ENCODE measurements at regions not wholly inside any gene's neighbourhood (a gene's known extent, or its start where the extent isn't known, plus 50 kb on each side); places are given as distances from the start of the nearest gene placed in this dataset.
"Not testable (repeated sequence)": the region's sequence is repeated elsewhere in the genome, so short reads cannot be mapped to it uniquely, and the experiment has no call there.

DNA sequence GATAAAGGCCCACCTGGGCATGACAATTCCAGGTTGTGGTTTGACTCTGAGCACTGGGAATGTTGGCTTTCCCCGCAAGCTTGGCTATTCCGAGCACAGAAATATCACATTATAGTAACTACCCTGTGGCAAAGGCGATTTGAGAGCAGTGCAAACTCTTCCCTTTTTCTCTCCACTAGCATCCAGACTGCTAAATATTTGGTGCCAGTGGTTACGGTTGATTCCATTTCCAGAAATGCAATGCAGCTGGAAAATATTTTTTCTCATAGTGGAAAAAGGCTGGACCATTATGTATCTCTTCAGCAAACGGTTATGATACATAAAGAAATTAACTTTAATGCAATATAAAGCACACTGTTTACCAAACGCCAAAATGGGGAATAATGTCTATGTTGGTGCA is 158.0 kb downstream of the ENC1 start:
- no peaks in the 10 kb centered on the region for H3K4me1 Mint-ChIP-seq
- H3K4me3 Mint-ChIP-seq: no peak overlapping the region
- no peaks in the 10 kb centered on the region for H3K9me3 Mint-ChIP-seq
- H3K36me3 Mint-ChIP-seq (ENCODE audit: insufficient read depth): peaks cover 2% of the 10 kb centered on the region
- H3K27me3 Mint-ChIP-seq: peaks cover 4% of the 10 kb centered on the region
- DNase-seq (ENCODE audit: low spot score in 2 of 2) (no peak), ATAC-seq (replicated peaks; ENCODE audit: extremely low read depth, poor library complexity, severe bottlenecking) (no peak)
- no peak overlapping the region for H3K27ac Mint-ChIP-seq (ENCODE audit: low read depth)

DNA sequence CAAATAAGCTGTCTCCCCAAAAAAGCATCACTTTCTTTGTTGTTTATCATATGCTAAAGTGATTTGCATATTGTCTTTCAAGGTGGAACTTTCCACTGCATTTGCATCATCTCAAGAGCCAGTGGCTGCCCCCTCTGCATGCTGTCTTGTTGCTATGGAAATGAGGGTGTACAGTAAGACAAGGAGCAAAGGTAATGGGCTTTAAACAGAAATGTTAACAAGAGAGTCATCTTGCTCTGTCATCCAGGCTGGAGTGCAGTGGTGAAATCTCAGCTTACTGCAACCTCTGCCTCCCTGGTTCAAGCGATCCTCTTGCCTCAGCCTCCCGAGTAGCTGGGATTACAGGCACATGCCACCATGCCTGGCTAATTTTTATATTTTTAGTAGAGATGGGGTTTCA is 159.2 kb downstream of the ENC1 start:
- ATAC-seq (replicated peaks; ENCODE audit: extremely low read depth, poor library complexity, severe bottlenecking); H3K4me3 Mint-ChIP-seq; DNase-seq (ENCODE audit: low spot score in 2 of 2); H3K36me3 Mint-ChIP-seq (ENCODE audit: insufficient read depth); H3K9me3 Mint-ChIP-seq; H3K4me1 Mint-ChIP-seq; H3K27ac Mint-ChIP-seq (ENCODE audit: low read depth): not testable (repeated sequence)
- H3K27me3 Mint-ChIP-seq: peaks cover 16% of the 10 kb centered on the region

DNA sequence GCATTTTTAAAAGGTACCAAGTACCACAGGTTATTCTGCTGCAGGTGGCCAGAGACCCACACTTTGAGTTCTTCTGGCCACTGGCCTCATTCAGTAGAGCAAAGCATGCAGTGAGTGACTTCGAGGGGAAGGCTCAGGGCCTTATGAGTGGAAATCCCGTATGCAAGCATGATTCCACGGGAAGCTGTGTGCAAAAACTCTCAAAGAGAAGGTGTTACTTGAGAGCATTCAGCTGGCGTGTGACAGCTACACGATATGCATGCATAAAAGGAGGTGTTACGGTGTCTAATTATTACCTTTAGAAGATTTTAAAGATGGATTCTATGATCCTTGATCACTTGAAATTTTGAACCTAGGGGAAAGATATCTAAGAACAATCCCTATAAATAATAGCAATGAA is 160.3 kb downstream of the ENC1 start:
- Mint-ChIP-seq H3K4me3 (no peak overlapping the region), H3K27ac (ENCODE audit: low read depth) (no peak overlapping the region), H3K9me3 (no peaks in the 10 kb centered on the region), H3K4me1 (peaks cover 6% of the 10 kb centered on the region), H3K27me3 (peaks cover 26% of the 10 kb centered on the region), H3K36me3 (ENCODE audit: insufficient read depth) (no peaks in the 10 kb centered on the region)
- ATAC-seq (replicated peaks; ENCODE audit: extremely low read depth, poor library complexity, severe bottlenecking) (no peak), DNase-seq (ENCODE audit: low spot score in 2 of 2) (no peak)

DNA sequence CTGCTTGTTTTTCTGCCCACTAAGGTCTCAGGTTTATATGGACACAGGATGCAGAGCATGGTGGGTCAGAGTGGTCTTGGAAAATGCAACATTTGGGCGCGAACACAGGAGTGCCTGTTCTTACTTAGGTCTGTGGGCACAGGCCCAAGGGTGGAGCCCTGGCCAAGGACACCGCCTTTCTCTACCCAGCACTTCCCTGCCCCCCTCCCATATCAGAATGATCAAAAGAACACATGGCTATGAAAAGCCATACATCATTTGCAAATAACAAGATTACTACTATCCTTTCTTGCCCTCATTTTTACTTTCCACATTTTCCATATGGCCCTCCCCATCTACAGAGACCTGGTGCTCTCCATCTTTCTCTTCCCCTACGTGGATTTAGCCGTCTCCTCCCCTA is 162.2 kb downstream of the ENC1 start:
- no peak overlapping the region for H3K27ac Mint-ChIP-seq (ENCODE audit: low read depth)
- no peaks in the 10 kb centered on the region for H3K36me3 Mint-ChIP-seq (ENCODE audit: insufficient read depth)
- H3K4me1 Mint-ChIP-seq: peaks cover 6% of the 10 kb centered on the region
- no peak for DNase-seq (ENCODE audit: low spot score in 2 of 2)
- peaks cover 34% of the 10 kb centered on the region for H3K27me3 Mint-ChIP-seq
- no peak for ATAC-seq (replicated peaks; ENCODE audit: extremely low read depth, poor library complexity, severe bottlenecking)
- H3K4me3 Mint-ChIP-seq: no peak overlapping the region
- no peaks in the 10 kb centered on the region for H3K9me3 Mint-ChIP-seq

DNA sequence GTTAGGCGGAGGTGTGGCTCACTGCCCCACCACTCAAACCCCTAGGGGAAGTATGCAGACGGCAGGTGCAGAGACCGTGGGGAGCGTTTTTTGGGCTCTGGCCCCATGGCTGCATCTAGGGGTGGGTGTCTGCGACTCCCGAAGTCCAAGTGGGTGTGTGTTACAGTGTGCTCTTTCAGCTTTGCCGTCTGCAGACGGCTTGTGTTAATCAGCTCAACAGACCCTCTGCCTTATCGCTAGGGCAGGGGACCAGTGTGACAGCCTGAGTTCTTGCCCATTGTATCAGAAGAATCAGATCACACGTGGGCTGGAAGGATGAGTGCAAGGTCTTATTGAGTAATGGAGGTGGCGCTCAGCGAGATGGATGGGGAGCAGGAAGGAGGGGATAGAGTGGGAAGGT is 162.8 kb downstream of the ENC1 start:
- H3K4me1 Mint-ChIP-seq: peaks cover 6% of the 10 kb centered on the region
- ATAC-seq (replicated peaks; ENCODE audit: extremely low read depth, poor library complexity, severe bottlenecking): no peak
- no peak overlapping the region for H3K27ac Mint-ChIP-seq (ENCODE audit: low read depth)

DNA sequence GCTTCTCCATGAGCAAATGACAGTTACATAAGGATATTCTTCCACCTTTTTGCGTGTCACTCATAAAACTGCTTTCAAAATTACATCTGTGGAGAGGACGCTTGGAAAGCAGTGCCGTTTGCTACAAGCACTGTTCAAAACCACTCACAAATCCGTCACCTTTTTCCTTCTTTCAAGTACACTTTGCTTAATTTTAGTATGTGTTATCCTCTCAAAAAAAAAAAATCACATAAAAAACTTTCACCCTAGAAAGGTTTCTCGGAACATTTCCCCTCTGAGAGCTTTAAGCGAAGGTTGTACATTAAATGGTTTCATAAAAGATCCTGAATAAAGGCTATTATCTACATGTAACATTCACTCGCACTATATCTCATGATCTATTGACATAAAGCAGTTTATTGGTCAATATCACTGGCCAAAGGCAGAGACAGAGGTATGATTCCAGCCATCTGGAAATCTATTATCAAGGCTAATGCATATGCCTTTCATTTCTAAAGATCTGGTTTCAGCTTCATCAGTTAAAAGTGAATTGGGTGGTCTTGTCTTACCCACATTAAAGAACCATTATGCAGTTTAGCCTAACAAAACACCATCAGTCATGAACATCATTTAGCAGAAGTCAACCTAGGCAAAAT is 163.6 kb downstream of the ENC1 start:
- Mint-ChIP-seq H3K9me3 (no peaks in the 10 kb centered on the region), H3K4me1 (peaks cover 6% of the 10 kb centered on the region), H3K4me3 (no peak overlapping the region), H3K27me3 (peaks cover 34% of the 10 kb centered on the region), H3K36me3 (ENCODE audit: insufficient read depth) (no peaks in the 10 kb centered on the region), H3K27ac (ENCODE audit: low read depth) (peak overlapping the region; percentile 17)
- ATAC-seq (replicated peaks; ENCODE audit: extremely low read depth, poor library complexity, severe bottlenecking): no peak
- DNase-seq (ENCODE audit: low spot score in 2 of 2): no peak

More for the DNA sequence above, 162.8 kb downstream of the ENC1 start:
- Mint-ChIP-seq H3K36me3 (ENCODE audit: insufficient read depth) (no peaks in the 10 kb centered on the region), H3K27me3 (peaks cover 34% of the 10 kb centered on the region), H3K9me3 (no peaks in the 10 kb centered on the region), H3K4me3 (no peak overlapping the region)
- DNase-seq (ENCODE audit: low spot score in 2 of 2): no peak

DNA sequence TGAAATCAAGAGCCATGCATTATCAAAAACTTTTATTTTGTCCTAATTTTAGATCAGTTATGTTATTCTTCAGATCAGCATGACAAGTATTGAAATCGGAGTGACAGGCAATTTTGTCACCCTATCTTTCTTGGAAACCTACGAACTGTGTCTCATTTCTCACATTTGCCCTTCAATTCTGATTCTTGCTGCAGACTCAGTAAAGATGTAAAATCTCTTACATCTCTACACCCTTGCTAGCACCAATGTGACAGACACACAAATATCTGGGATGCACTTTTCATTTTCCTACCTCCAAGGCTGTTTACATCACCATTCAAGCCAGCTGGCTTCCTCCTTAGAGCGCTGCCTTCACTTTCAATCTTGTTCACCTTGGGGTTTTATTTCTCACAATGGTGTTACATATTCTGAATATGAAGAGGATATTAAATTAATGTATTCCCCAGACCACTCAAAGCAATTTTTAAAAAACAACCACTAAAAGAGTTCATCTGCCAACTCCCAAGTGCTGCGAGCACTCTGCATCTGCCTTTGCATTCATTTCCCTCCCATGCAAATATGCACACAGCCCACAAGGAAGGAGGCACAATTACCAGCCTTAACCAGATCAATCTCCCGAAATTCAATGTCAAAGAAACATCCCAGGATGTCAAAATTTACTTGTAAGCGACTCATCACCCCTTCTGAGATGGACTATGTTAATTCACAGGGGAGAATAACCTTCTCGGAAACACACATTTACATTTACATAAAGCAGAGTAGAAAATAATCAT is 164.3 kb downstream of the ENC1 start:
- ATAC-seq (replicated peaks; ENCODE audit: extremely low read depth, poor library complexity, severe bottlenecking) (no peak), DNase-seq (ENCODE audit: low spot score in 2 of 2) (no peak)
- Mint-ChIP-seq H3K27ac (ENCODE audit: low read depth) (peak overlapping the region; percentile 17), H3K27me3 (peaks cover 34% of the 10 kb centered on the region), H3K4me1 (peaks cover 6% of the 10 kb centered on the region), H3K9me3 (no peaks in the 10 kb centered on the region), H3K4me3 (no peak overlapping the region), H3K36me3 (ENCODE audit: insufficient read depth) (no peaks in the 10 kb centered on the region)

DNA sequence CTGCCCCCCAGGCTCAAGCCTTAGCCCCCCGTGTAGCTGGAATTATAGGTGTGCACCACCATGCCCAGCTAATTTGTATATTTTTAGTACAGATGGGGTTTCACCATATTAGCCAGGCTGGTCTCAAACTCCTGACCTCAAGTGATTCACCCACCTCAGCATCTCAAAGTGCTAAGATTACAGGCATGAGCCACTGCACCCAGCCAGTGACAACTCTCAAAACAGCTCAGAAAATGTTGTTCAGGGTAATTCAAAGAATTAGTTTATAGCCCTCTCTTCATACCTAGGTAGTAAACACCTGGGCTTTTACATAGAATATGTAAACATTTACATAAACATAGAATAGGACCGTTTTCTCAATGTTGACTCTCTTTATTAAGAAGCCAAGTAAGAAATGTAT is 168.7 kb downstream of the ENC1 start:
- peaks cover 23% of the 10 kb centered on the region for H3K27me3 Mint-ChIP-seq
- peaks cover 6% of the 10 kb centered on the region for H3K4me1 Mint-ChIP-seq
- DNase-seq (ENCODE audit: low spot score in 2 of 2) (no peak), ATAC-seq (replicated peaks; ENCODE audit: extremely low read depth, poor library complexity, severe bottlenecking) (no peak)
- H3K27ac Mint-ChIP-seq (ENCODE audit: low read depth): no peak overlapping the region
- no peaks in the 10 kb centered on the region for H3K36me3 Mint-ChIP-seq (ENCODE audit: insufficient read depth)
- no peak overlapping the region for H3K4me3 Mint-ChIP-seq
- no peaks in the 10 kb centered on the region for H3K9me3 Mint-ChIP-seq

DNA sequence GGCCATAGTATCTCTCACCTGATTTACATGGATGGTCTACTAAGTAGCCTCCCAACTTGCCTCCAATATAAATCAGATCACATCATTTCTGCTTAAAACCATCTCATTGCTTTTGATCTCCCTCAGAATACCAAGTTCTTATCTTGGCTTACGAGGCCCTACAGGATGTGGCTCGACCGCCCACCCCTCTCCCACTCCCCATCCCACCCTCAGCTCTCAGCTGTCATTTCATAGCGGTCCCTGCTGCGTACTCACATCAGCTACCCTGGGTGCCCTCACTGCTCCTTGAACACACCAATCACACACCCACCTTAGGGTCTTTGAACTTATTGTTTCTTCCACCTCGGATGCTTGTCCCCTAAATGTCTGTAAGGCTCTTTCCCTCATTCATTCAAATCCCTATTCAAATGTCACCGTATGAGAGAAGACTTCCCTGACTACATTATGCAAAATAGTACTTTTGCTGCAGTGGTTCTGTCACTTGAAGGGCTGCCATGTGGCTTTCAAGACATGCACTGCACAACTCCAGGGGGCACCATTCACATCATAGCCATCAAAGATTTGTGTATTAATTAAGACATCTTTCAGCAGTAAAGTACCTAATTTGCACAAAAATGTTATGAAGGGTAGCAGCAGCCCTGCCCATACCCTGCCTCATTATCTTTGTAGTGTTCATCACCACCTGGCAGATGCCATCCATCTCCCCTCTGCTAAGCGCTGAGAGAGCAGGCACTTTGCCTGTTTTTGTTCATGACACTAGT is 171.1 kb downstream of the ENC1 start:
- no peaks in the 10 kb centered on the region for H3K9me3 Mint-ChIP-seq
- no peaks in the 10 kb centered on the region for H3K4me1 Mint-ChIP-seq
- H3K27ac Mint-ChIP-seq (ENCODE audit: low read depth): no peak overlapping the region
- ATAC-seq (replicated peaks; ENCODE audit: extremely low read depth, poor library complexity, severe bottlenecking) (no peak), DNase-seq (ENCODE audit: low spot score in 2 of 2) (no peak)
- H3K36me3 Mint-ChIP-seq (ENCODE audit: insufficient read depth): no peaks in the 10 kb centered on the region
- peaks cover under 1% of the 10 kb centered on the region for H3K27me3 Mint-ChIP-seq
- no peak overlapping the region for H3K4me3 Mint-ChIP-seq

DNA sequence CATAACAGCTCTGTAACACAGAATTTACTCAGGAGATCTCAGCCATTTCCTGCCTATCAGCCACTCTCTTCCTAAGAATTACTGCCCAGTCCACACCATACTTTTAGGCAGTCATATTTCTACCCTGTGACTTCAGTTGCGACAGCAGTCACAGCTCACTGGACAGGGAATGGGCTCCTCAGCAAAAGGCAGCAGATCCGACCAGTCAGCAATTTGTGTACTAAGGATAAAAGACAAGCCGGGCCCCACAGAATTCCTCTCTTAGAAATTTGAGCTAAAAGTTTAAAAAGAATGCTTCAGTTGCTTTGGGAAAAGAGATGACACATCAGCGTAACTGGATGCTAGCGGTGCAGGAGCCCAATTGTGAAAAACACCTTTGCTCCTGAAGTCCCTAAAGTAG is 172.1 kb downstream of the ENC1 start:
- no peak overlapping the region for H3K4me3 Mint-ChIP-seq
- no peak overlapping the region for H3K27ac Mint-ChIP-seq (ENCODE audit: low read depth)
- no peaks in the 10 kb centered on the region for H3K36me3 Mint-ChIP-seq (ENCODE audit: insufficient read depth)
- H3K9me3 Mint-ChIP-seq: no peaks in the 10 kb centered on the region
- ATAC-seq (replicated peaks; ENCODE audit: extremely low read depth, poor library complexity, severe bottlenecking) (no peak), DNase-seq (ENCODE audit: low spot score in 2 of 2) (no peak)
- H3K27me3 Mint-ChIP-seq: peaks cover 1% of the 10 kb centered on the region
- H3K4me1 Mint-ChIP-seq: no peaks in the 10 kb centered on the region

DNA sequence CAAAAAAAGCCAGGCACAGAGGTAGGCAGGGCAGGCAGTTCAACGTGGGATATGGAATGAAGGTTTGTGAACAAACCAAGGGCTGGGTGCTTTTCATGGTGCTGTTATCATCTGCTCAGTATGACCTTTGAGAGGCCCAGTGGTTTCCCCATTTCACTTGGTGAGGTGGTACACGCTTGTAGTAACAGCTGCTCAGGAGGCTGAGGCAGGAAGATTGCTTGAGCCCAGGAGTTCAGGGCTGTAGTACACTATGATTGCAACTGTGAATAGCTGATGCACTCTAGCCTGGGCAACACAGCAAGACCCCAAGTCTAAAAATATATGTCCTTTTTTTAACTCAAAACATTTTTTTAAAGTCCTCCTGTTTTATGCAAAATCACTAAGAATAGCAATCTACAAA is 174.8 kb downstream of the ENC1 start:
- no peaks in the 10 kb centered on the region for H3K9me3 Mint-ChIP-seq
- peaks cover 13% of the 10 kb centered on the region for H3K27me3 Mint-ChIP-seq
- no peaks in the 10 kb centered on the region for H3K4me1 Mint-ChIP-seq
- H3K36me3 Mint-ChIP-seq (ENCODE audit: insufficient read depth): no peaks in the 10 kb centered on the region
- no peak overlapping the region for H3K27ac Mint-ChIP-seq (ENCODE audit: low read depth)
- ATAC-seq (replicated peaks; ENCODE audit: extremely low read depth, poor library complexity, severe bottlenecking) (no peak), DNase-seq (ENCODE audit: low spot score in 2 of 2) (no peak)
- H3K4me3 Mint-ChIP-seq: no peak overlapping the region

DNA sequence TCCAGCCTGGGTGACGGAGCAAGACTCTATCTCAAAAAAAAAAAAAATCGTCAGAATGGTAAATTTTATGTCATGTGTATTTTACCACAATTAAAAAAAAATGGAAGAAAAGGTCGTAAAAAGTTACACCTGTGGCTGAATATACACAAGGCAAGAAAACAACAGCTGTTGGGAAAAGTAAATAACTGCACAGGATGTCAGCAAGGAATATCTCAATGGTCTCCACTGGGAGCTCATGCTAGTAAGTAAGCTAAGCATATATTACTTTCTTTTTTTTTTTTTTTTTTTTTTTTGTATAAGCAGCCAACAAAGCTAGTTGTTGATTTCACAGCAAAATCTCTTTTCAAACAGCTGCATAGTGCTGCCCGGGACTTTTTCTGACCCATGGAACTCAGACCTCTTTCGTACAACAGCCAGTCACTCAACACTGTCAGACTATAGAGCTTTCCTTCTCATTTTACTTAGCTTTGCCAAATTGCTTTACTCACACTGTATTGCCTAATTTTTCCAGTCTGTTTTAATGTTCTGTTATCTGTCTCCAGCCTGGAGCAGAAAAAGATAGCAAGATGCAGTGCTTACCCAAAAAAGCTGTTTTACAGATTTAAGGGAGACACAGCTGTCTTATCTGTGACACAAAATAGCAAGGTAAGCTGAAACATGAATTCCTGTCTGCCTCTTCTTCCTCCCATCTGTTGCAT is 175.9 kb downstream of the ENC1 start:
- Mint-ChIP-seq H3K27ac (ENCODE audit: low read depth) (no peak overlapping the region), H3K27me3 (peaks cover 13% of the 10 kb centered on the region), H3K9me3 (no peaks in the 10 kb centered on the region), H3K4me3 (no peak overlapping the region), H3K36me3 (ENCODE audit: insufficient read depth) (no peaks in the 10 kb centered on the region), H3K4me1 (no peaks in the 10 kb centered on the region)
- ATAC-seq (replicated peaks; ENCODE audit: extremely low read depth, poor library complexity, severe bottlenecking) (no peak), DNase-seq (ENCODE audit: low spot score in 2 of 2) (no peak)
